ENCODE measurements at regions not wholly inside any gene's neighbourhood (a gene's known extent, or its start where the extent isn't known, plus 50 kb on each side); places are given as distances from the start of the nearest gene placed in this dataset.

DNA sequence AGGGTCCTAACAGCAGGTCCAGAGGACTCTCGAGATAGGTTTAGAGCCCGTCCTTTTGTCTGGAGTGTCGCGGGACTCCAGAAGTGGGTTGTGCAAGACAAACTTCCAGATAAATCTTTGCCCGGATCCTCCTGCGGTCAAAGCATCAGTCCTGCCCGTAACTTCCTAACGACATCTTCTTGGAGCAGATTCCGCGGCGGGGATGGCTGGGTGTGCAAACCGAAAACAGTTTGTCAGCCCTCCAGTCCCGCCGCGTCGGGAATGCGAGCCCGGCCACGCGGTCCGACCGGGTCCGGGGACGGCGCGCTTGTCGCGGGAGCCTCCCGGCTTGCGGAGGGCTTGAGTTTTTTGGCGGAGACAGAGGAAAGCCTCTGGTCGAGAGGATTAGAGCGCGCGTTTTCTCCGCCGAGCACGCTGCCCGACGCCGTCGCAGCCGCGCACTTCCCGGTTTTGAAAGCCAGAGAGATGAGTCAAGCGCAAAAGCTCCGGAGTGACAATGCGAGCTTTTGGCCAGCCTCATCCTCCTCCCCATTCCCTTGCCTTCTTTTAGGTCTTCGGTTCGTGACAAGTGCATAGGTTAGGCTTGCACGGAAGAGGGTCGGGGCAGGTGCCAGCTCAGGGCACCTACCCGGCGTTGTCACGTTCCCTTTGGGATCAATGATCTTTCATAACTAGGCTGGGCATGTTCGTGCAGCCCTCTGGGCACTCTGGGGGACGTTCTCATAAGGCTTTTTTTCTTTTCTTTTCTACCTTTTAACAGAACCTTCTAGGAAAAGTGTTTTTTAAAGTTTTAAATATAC, 91.3 kb upstream of the PRDM1 start:
- TF ChIP-seq, protein P1, sequence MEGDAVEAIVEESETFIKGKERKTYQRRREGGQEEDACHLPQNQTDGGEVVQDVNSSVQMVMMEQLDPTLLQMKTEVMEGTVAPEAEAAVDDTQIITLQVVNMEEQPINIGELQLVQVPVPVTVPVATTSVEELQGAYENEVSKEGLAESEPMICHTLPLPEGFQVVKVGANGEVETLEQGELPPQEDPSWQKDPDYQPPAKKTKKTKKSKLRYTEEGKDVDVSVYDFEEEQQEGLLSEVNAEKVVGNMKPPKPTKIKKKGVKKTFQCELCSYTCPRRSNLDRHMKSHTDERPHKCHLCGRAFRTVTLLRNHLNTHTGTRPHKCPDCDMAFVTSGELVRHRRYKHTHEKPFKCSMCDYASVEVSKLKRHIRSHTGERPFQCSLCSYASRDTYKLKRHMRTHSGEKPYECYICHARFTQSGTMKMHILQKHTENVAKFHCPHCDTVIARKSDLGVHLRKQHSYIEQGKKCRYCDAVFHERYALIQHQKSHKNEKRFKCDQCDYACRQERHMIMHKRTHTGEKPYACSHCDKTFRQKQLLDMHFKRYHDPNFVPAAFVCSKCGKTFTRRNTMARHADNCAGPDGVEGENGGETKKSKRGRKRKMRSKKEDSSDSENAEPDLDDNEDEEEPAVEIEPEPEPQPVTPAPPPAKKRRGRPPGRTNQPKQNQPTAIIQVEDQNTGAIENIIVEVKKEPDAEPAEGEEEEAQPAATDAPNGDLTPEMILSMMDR (conservative IDR thresholded peaks at IDR 0.05; ENCODE audit: low read length), result no peak
- TF ChIP-seq EZH2phosphoT487 (IDR thresholded peaks at IDR 0.05; ENCODE audit: borderline replicate concordance, low read depth, low read length), result no peak

Measured in OCI-LY7 (cell line).